PC-9 (cell line): ENCODE measurements at regions not wholly inside any gene's neighbourhood (a gene's known extent, or its start where the extent isn't known, plus 50 kb on each side); places are given as distances from the start of the nearest gene placed in this dataset.

Source experiments
- BruUV-seq: library from RNA; stranded (reverse); fragments of 400-500 nt; replicated peaks from 2 replicates; lab custom pipeline; 2021; lab: Mats Ljungman, UMichigan
- CTCF ChIA-PET: fragments of 300-600 bp; sonication (Branson Sonifier 250); formaldehyde crosslinking; loops from one replicate; lab custom pipeline; 2022; ENCODE audit warnings: antibody characterized with exemption; lab: Charles Lee
- POLR2A ChIA-PET: fragments of 300-600 bp; sonication (Branson Sonifier 250); formaldehyde crosslinking; loops from one replicate; lab custom pipeline; 2022; ENCODE audit warnings: antibody characterized with exemption; ENCODE audit not compliant: unreplicated experiment; lab: Charles Lee
- DNase-seq, 2 experiments: peaks; one replicate each; pipeline versions ENCODE4 v3.0.0 to v3.0.0-alpha.2; 2015 to 2022; ENCODE audit warnings: mixed read lengths in 1 of 2
- H2AFZ ChIP-seq: fragments of 200-600 bp; sonication (generic); 2 replicates; pipeline ENCODE4 v1.8.1; 2017; ENCODE audit warnings: antibody characterized with exemption
- H3F3A ChIP-seq: fragments of 200-600 bp; sonication (generic); 2 replicates; pipeline ENCODE4 v1.8.1; 2017; ENCODE audit warnings: antibody characterized with exemption, mild to moderate bottlenecking, low read depth; ENCODE audit not compliant: insufficient read depth
- H3K27ac ChIP-seq: fragments of 200-600 bp; sonication (generic); 2 replicates; pipeline ENCODE4 v1.6.1; 2016; ENCODE audit warnings: mixed run types
- H3K27me3 ChIP-seq: fragments of 200-600 bp; sonication (generic); 2 replicates; pipeline ENCODE4 v1.6.1; 2016; ENCODE audit warnings: low read depth, mixed run types; ENCODE audit not compliant: insufficient read depth
- H3K36me3 ChIP-seq: fragments of 200-600 bp; sonication (generic); 2 replicates; pipeline ENCODE4 v1.6.1; 2016; ENCODE audit warnings: low read depth, mixed run types
- H3K4me1 ChIP-seq: fragments of 200-600 bp; sonication (generic); replicated peaks from 2 replicates; pipeline ENCODE4 v1.6.1; 2016; ENCODE audit warnings: mixed run types; ENCODE audit not compliant: insufficient read depth
- H3K4me2 ChIP-seq: fragments of 200-600 bp; sonication (generic); 2 replicates; pipeline ENCODE4 v1.6.1; 2017; ENCODE audit warnings: mixed run types
- H3K4me3 ChIP-seq: fragments of 200-600 bp; sonication (generic); 2 replicates; pipeline ENCODE4 v1.6.1; 2016; ENCODE audit warnings: mixed run types
- H3K79me2 ChIP-seq: fragments of 200-600 bp; sonication (generic); 2 replicates; pipeline ENCODE4 v1.6.1; 2017; ENCODE audit warnings: low read depth, mixed run types
- H3K9me2 ChIP-seq: fragments of 200-600 bp; sonication (generic); 2 replicates; pipeline ENCODE4 v1.8.1; 2017; ENCODE audit warnings: mild to moderate bottlenecking; ENCODE audit not compliant: insufficient read depth
- H3K9me3 ChIP-seq: fragments of 200-600 bp; sonication (generic); 2 replicates; pipeline ENCODE4 v1.8.1; 2016; ENCODE audit warnings: low read depth; ENCODE audit not compliant: insufficient read depth
- H4K20me1 ChIP-seq: fragments of 200-600 bp; sonication (generic); 2 replicates; pipeline ENCODE4 v1.8.1; 2017; ENCODE audit not compliant: insufficient read depth
- CTCF ChIP-seq: fragments of 200-600 bp; sonication (generic); conservative IDR thresholded peaks from 2 replicates; pipeline ENCODE4 v1.6.1; 2017; ENCODE audit warnings: mixed run types, antibody characterized with exemption, mild to moderate bottlenecking, moderate library complexity
- EZH2 ChIP-seq: fragments of 200-600 bp; sonication (generic); IDR thresholded peaks from 2 replicates; pipeline ENCODE4 v1.8.0; 2017; ENCODE audit warnings: antibody characterized with exemption, low read depth
- intact Hi-C: fragments of 100-400 bp; cut with micrococcal nuclease; formaldehyde crosslinking; loops from one replicate; pipeline ENCODE4 v1.10.0; 2022; ENCODE audit not compliant: unreplicated experiment

DNA sequence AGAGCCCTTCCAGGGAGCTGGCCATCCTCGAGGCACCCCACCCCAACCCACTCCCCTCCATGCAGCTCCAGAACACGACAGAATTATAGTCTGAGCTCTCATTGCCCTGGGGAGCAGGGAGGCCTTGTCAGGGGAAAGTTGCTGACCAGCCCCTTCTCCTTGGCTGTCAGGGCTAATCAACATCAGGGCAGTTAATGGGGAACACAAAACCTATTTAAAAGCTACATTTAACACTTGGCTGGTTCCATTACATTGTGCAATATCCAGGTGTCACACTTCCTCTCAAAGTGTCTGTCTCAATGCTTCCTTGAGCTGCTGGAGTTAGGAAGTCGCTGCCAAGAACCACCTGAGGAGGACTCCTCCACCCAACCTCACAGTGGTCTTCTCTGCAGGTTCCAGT, 111.8 kb upstream of the GRIK3 start:
- no peaks in the 10 kb centered on the region for H3K36me3 ChIP-seq
- DNase-seq: no peak
- no peak overlapping the region for H3K4me3 ChIP-seq
- H3K9me2 ChIP-seq: no peaks in the 10 kb centered on the region
- POLR2A ChIA-PET: no interaction called here
- no peaks in the 10 kb centered on the region for H4K20me1 ChIP-seq
- no peaks in the 10 kb centered on the region for H3K4me1 ChIP-seq
- no peaks in the 10 kb centered on the region for H3K9me3 ChIP-seq
- intact Hi-C loops: no loop called here
- H3F3A ChIP-seq: no peaks in the 10 kb centered on the region
- H3K27me3 ChIP-seq: peaks cover 15% of the 10 kb centered on the region; the same call in 1 of the 2 replicates
- TF ChIP-seq CTCF: no peak
- no peak for TF ChIP-seq EZH2
- H3K27ac ChIP-seq: no peak overlapping the region
- H3K79me2 ChIP-seq: no peaks in the 10 kb centered on the region
- no peak overlapping the region for H2AFZ ChIP-seq
- H3K4me2 ChIP-seq: no peak overlapping the region
- CTCF ChIA-PET: no interaction called here
- BruUV-seq: no TSS peak

GRCh38 chr1:37147392-37147831, 113.1 kb upstream of the GRIK3 start:
- TF ChIP-seq EZH2 (no peak), CTCF (no peak)
- Histone ChIP-seq H3K4me2 (no peak overlapping the region), H3K9me2 (no peaks in the 10 kb centered on the region), H3K9me3 (no peaks in the 10 kb centered on the region), H4K20me1 (no peaks in the 10 kb centered on the region), H2AFZ (no peak overlapping the region), H3K27me3 (peaks cover 14% of the 10 kb centered on the region; the same call in 1 of the 2 replicates), H3K36me3 (no peaks in the 10 kb centered on the region), H3K4me1 (no peaks in the 10 kb centered on the region), H3F3A (no peaks in the 10 kb centered on the region), H3K79me2 (no peaks in the 10 kb centered on the region), H3K27ac (no peak overlapping the region), H3K4me3 (no peak overlapping the region)
- intact Hi-C loops: no loop called here
- CTCF ChIA-PET: no interaction called here
- POLR2A ChIA-PET: no interaction called here
- DNase-seq: no peak
- BruUV-seq: no TSS peak

DNA sequence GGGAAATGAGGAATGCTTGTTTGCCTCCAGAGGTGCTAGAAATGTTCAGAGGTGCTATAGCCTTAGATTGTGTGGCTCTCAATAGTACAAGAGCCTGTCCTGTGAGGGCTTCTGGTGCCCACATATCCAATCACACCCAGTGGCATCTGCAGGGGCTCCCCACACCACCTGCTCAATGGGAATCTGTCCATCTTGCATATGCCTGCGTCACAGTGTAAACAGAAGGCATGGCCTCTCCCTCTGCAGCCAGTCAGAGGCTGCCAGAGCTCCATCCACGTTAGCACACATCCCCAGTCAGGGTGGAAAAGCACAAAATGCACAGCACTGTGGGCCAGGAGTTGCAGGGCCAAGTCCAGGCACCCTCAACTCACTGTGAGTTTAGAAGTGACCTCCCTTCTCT, 113.6 kb upstream of the GRIK3 start:
- Histone ChIP-seq H2AFZ (no peak overlapping the region), H3K36me3 (no peaks in the 10 kb centered on the region), H3K27ac (no peak overlapping the region), H3K4me2 (no peak overlapping the region), H3K9me2 (no peaks in the 10 kb centered on the region), H4K20me1 (no peaks in the 10 kb centered on the region), H3K4me1 (no peaks in the 10 kb centered on the region), H3K79me2 (no peaks in the 10 kb centered on the region), H3K9me3 (no peaks in the 10 kb centered on the region), H3F3A (no peaks in the 10 kb centered on the region), H3K4me3 (no peak overlapping the region), H3K27me3 (peaks cover 14% of the 10 kb centered on the region; the same call in 1 of the 2 replicates)
- BruUV-seq: no TSS peak
- intact Hi-C loops: no loop called here
- CTCF ChIA-PET: no interaction called here
- no peak for TF ChIP-seq EZH2
- no peak for TF ChIP-seq CTCF
- no peak for DNase-seq
- POLR2A ChIA-PET: no interaction called here
